HCT116 (cell line): ENCODE measurements at regions not wholly inside any gene's neighbourhood (a gene's known extent, or its start where the extent isn't known, plus 50 kb on each side); places are given as distances from the start of the nearest gene placed in this dataset.
"Not testable (repeated sequence)": the region's sequence is repeated elsewhere in the genome, so short reads cannot be mapped to it uniquely, and the experiment has no call there.

Source experiments
- ATAC-seq: fragments of 200-7000 bp; cut with Tn5 transposase; 2 replicates; pipeline ENCODE4 v1.9.1; 2020; ENCODE audit warnings: mild to moderate bottlenecking, moderate library complexity
- BruUV-seq: library from RNA; stranded (reverse); fragments of 400-500 nt; replicated peaks from 2 replicates; lab custom pipeline; 2021; lab: Mats Ljungman, UMichigan
- CTCF ChIA-PET: fragments of 300-600 bp; sonication (Branson Sonifier 250); formaldehyde crosslinking; loops from one replicate; lab custom pipeline; 2021; ENCODE audit warnings: antibody characterized with exemption; lab: Charles Lee
- POLR2A ChIA-PET: fragments of 300-600, 350-600 bp; sonication (Branson Sonifier 250); formaldehyde crosslinking; loops from one replicate; lab custom pipeline; 2021; ENCODE audit warnings: antibody characterized with exemption; lab: Charles Lee
- RAD21 ChIA-PET, 2 experiments: fragments of 300-600 bp; sonication (Branson Sonifier 250); formaldehyde crosslinking; loops; one replicate each; lab custom pipeline; 2023; ENCODE audit warnings: low total read pairs in 2 of 2; ENCODE audit not compliant: uncharacterized antibody in 2 of 2, unreplicated experiment in 2 of 2, low non-redundant PET in 1 of 2; lab: Charles Lee
- DNase-seq: peaks from one replicate; pipeline ENCODE4 v3.0.0-alpha.2; 2010; ENCODE audit warnings: low read depth, low spot score
- H2AFZ ChIP-seq: fragments of 200-600 bp; shearing (Covaris generic), sonication (generic); 2 replicates; pipeline ENCODE4 v1.6.1; 2017; ENCODE audit warnings: low read depth, mixed run types, mixed read lengths, antibody characterized with exemption, low read length; ENCODE audit not compliant: poor library complexity, severe bottlenecking
- H3K27ac ChIP-seq: 2 replicates; pipeline ENCODE4 v1.5.1; 2012; ENCODE audit warnings: low read depth, low read length
- H3K27me3 ChIP-seq: fragments of 200-600 bp; sonication (generic); 2 replicates; pipeline ENCODE4 v1.6.1; 2016; ENCODE audit warnings: mixed run types, low read length, mixed read lengths; ENCODE audit not compliant: insufficient read depth
- H3K36me3 ChIP-seq, 2 experiments: fragments of 200-500 bp in 1 of 2; fragments of 200-600 bp in 1 of 2; sonication (Bioruptor generic) in 1 of 2; sonication (generic) in 1 of 2; 2 replicates each; pipeline versions ENCODE4 v1.5.1 to v1.6.1; 2014 to 2016; ENCODE audit warnings: low read length in 2 of 2, inconsistent platforms in 1 of 2, mixed read lengths in 1 of 2, mixed run types in 1 of 2; ENCODE audit not compliant: insufficient read depth in 2 of 2, control insufficient read depth in 1 of 2
- H3K4me1 ChIP-seq, 2 experiments: fragments of 200-600 bp in 1 of 2; sonication (generic) in 1 of 2; 2 replicates each; pipeline versions ENCODE4 v1.5.1 to v1.6.1; 2012 to 2017; ENCODE audit warnings: low read length in 2 of 2, inconsistent platforms in 1 of 2, mild to moderate bottlenecking in 1 of 2, mixed read lengths in 1 of 2, mixed run types in 1 of 2, moderate library complexity in 1 of 2; ENCODE audit not compliant: insufficient read depth in 2 of 2, control insufficient read depth in 1 of 2
- H3K4me2 ChIP-seq: fragments of 200-600 bp; sonication (generic); 2 replicates; pipeline ENCODE4 v1.6.1; 2017; ENCODE audit warnings: mixed run types, low read length, mixed read lengths
- H3K4me3 ChIP-seq, 2 experiments: fragments of 200-600 bp in 1 of 2; sonication (generic) in 1 of 2; replicated peaks in 1 of 2; 2 replicates each; pipeline ENCODE4 v1.5.1; 2011 to 2016; ENCODE audit warnings: low read length in 2 of 2, control low read depth in 1 of 2, low read depth in 1 of 2, mild to moderate bottlenecking in 1 of 2, mixed read lengths in 1 of 2, mixed run types in 1 of 2
- H3K79me2 ChIP-seq: fragments of 200-600 bp; sonication (generic); 2 replicates; pipeline ENCODE4 v1.6.1; 2017; ENCODE audit warnings: mild to moderate bottlenecking, mixed run types, low read length, moderate library complexity, mixed read lengths; ENCODE audit not compliant: insufficient read depth
- H3K9ac ChIP-seq: fragments of 200-600 bp; sonication (generic); 2 replicates; pipeline ENCODE4 v1.6.1; 2016; ENCODE audit warnings: low read length, mixed read lengths
- H3K9me2 ChIP-seq: fragments of 200-600 bp; sonication (generic), shearing (Covaris generic); 2 replicates; pipeline ENCODE4 v1.6.1; 2017; ENCODE audit warnings: mixed run types, mild to moderate bottlenecking, moderate library complexity; ENCODE audit not compliant: insufficient read depth
- H3K9me3 ChIP-seq, 2 experiments: fragments of 200-500 bp in 1 of 2; fragments of 200-600 bp in 1 of 2; sonication (Bioruptor generic) in 1 of 2; sonication (generic) in 1 of 2; 2 replicates each; pipeline ENCODE4 v1.6.1; 2014 to 2017; ENCODE audit warnings: low read length in 2 of 2, mixed read lengths in 2 of 2, inconsistent platforms in 1 of 2, low read depth in 1 of 2, mild to moderate bottlenecking in 1 of 2, mixed run types in 1 of 2, moderate library complexity in 1 of 2; ENCODE audit not compliant: control insufficient read depth in 1 of 2, insufficient read depth in 1 of 2
- H4K20me1 ChIP-seq: fragments of 200-600 bp; sonication (generic), shearing (Covaris generic); 2 replicates; pipeline ENCODE4 v1.6.1; 2017; ENCODE audit warnings: mixed run types, mild to moderate bottlenecking, moderate library complexity; ENCODE audit not compliant: insufficient read depth
- ELF1 ChIP-seq: IDR thresholded peaks from 2 replicates; pipeline ENCODE4 v1.6.1; 2012; ENCODE audit warnings: low read depth, borderline replicate concordance
- FOSL1 ChIP-seq: IDR thresholded peaks from 2 replicates; pipeline ENCODE4 v1.6.1; 2012; ENCODE audit warnings: low read depth
- RAD21 ChIP-seq: IDR thresholded peaks from 2 replicates; pipeline ENCODE4 v1.6.1; 2012; ENCODE audit warnings: low read depth, mild to moderate bottlenecking
- SRF ChIP-seq: IDR thresholded peaks from 2 replicates; pipeline ENCODE4 v1.6.1; 2012; ENCODE audit warnings: low read depth
- ZNF274 ChIP-seq: fragments of 200-500 bp; sonication (Bioruptor generic); IDR thresholded peaks from 2 replicates; pipeline ENCODE4 v1.6.1; 2014; ENCODE audit warnings: mild to moderate bottlenecking, low read depth, low read length, inconsistent platforms
- intact Hi-C: fragments of 100-400 bp; cut with micrococcal nuclease; formaldehyde crosslinking; loops from 2 replicates; pipeline ENCODE4 v1.10.0; 2022
- TF ChIP-seq, protein P1 (sequence below): IDR thresholded peaks from 2 replicates; pipeline ENCODE4 v1.6.1; 2011; ENCODE audit warnings: mild to moderate bottlenecking, low read length, moderate library complexity; ENCODE audit not compliant: insufficient replicate concordance; ENCODE audit errors: extremely low read depth

DNA sequence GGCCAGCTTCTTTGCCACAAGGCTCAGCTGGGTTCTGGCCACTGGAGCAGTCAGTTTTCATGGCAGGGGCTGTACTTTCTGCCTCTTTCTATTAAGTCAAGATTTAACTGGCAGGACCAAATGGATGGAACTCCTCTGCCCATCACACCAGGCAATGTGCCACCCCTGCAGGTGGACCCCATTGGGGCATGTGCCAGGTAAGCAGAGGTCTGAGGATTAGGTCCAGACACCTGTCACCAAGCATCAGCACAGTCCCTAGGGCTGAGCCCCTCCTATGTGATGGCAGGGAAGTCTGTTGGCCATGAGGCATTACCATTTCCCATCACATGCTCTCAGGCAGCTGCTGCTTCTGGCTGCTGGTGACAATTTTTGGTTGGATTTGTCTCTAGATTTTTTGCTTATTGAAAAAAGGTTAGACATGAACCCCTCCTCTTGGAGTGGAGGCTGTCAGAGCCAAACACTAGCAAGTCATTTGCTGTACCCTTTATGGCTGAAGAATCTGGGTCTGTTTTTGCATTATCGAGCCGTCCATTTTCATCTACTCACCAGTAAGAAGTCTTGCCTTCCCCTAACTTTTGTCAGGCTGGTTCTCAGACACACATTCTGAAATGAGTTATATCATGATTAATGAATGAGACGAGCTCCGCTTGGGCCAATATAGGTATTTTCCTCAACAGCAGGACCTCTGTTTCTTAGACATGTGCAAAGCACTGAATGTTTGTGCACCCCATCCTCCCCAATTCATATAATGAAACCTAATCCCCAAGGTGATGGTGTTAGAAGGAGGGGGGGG lies 328.0 kb downstream of the TSN start:
- Histone ChIP-seq H2AFZ (no peak overlapping the region), H3K36me3 (no peaks in the 10 kb centered on the region), H4K20me1 (no peaks in the 10 kb centered on the region), H3K9ac (no peak overlapping the region), H3K4me1 (no peaks in the 10 kb centered on the region), H3K27ac (no peak overlapping the region), H3K9me3 (no peaks in the 10 kb centered on the region), H3K4me3 (no peak overlapping the region), H3K27me3 (peaks cover 30% of the 10 kb centered on the region), H3K4me2 (no peak overlapping the region), H3K9me2 (no peaks in the 10 kb centered on the region), H3K79me2 (no peaks in the 10 kb centered on the region)
- intact Hi-C loops, result no loop called here
- TF ChIP-seq FOSL1, result no peak
- no peak for TF ChIP-seq ZNF274
- TF ChIP-seq, protein P1, sequence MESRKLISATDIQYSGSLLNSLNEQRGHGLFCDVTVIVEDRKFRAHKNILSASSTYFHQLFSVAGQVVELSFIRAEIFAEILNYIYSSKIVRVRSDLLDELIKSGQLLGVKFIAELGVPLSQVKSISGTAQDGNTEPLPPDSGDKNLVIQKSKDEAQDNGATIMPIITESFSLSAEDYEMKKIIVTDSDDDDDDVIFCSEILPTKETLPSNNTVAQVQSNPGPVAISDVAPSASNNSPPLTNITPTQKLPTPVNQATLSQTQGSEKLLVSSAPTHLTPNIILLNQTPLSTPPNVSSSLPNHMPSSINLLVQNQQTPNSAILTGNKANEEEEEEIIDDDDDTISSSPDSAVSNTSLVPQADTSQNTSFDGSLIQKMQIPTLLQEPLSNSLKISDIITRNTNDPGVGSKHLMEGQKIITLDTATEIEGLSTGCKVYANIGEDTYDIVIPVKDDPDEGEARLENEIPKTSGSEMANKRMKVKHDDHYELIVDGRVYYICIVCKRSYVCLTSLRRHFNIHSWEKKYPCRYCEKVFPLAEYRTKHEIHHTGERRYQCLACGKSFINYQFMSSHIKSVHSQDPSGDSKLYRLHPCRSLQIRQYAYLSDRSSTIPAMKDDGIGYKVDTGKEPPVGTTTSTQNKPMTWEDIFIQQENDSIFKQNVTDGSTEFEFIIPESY, result no peak
- TF ChIP-seq RAD21, result no peak
- no peak for TF ChIP-seq ELF1
- TF ChIP-seq SRF, result no peak
- RAD21 ChIA-PET, result no interaction called here
- ATAC-seq (no peak), DNase-seq (no peak)
- POLR2A ChIA-PET, result no interaction called here
- CTCF ChIA-PET, result no interaction called here
- no TSS peak for BruUV-seq

DNA sequence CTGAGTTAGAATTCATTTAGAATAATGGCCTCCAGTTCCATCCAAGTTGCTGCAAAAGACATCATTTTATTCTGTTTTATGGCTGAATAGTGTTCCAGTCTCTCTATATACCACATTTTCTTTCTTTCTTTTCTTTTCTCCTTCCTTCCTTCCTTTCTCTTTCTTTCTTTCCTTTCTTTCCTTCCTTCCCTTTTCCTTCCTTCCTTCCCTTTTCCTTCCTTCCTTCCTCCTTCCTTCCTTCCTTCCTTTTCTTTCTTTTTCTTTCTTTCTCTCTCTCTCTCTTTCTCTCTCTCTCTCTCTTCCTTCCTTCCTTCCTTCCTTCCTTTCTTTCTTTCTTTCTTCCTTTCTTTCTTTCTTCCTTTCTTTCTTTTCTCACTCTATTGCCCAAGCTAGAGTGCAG lies 330.2 kb downstream of the TSN start:
- H4K20me1 ChIP-seq, H3K4me2 ChIP-seq, CTCF ChIA-PET, POLR2A ChIA-PET, H3K9me2 ChIP-seq, H3K27ac ChIP-seq, H2AFZ ChIP-seq, H3K4me3 ChIP-seq, H3K9me3 ChIP-seq, H3K9ac ChIP-seq, ATAC-seq, RAD21 ChIA-PET, H3K36me3 ChIP-seq, DNase-seq, H3K79me2 ChIP-seq, BruUV-seq, intact Hi-C loops, H3K4me1 ChIP-seq: not testable (repeated sequence)
- H3K27me3 ChIP-seq, result peaks cover 14% of the 10 kb centered on the region; the same call in 1 of the 2 replicates
